Kidney capillary endothelial cell (primary cell): ENCODE measurements at regions not wholly inside any gene's neighbourhood (a gene's known extent, or its start where the extent isn't known, plus 50 kb on each side); places are given as distances from the start of the nearest gene placed in this dataset.

Experiments
- DNase-seq: peaks from one replicate; pipeline ENCODE4 v3.0.0-alpha.2; 2018; ENCODE audit warnings: low spot score

- DNase-seq = no peak
These were observed 123.4 kb downstream of the CTTN start for GRCh38 chr11:70521475-70522308.

DNA sequence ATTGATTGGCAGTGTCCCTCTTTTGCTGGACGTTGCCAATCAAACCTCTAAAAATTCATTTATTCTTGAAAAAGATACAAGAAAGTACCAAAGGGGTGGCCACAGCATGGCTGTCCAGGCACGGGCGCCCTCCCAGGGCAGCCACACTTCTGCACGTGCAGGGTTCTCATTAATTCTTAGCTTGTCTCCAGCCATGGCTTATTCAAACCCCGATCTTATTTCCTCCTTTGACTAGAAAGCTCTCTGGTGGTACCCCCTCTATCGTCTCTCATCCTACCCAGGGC, 123.9 kb downstream of the CTTN start:
- DNase-seq = no peak

DNA sequence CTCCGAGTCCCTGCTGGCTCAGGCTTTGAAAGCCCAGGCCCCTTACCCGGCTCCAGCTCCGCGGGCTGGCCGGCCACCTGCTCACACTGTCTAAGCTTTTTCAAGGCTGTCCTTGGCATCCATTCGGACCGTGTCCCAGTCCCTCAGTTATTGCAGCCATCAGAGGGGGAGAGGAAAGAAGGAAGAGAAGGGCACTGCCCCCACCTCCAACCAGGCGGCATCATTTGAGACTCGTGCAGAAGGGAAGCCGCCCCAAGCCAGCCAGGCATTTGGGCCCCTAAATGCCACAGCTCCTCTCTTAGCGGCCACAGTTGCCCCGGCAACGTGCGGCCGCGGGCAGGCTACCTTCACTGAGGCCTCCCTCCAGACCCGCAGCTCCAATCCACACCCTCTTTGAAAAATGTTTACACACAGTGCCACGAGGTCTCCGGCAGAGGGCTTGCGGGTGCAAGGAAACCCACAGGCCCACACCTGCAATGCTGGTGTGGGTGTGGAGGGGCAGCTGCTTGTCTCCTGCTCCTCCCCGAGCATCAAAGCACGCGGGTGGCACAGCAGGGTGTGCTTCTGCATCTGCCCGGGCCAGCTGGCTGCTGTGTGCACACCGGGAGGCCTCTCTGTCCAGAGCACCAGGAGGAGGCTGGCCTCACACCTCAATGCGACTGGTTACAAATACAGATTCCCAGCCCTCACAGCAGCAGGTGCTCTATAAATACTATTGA, 124.4 kb downstream of the CTTN start:
- no peak for DNase-seq

GRCh38 chr11:70523384-70524095, 125.2 kb downstream of the CTTN start:
- DNase-seq = no peak

DNA sequence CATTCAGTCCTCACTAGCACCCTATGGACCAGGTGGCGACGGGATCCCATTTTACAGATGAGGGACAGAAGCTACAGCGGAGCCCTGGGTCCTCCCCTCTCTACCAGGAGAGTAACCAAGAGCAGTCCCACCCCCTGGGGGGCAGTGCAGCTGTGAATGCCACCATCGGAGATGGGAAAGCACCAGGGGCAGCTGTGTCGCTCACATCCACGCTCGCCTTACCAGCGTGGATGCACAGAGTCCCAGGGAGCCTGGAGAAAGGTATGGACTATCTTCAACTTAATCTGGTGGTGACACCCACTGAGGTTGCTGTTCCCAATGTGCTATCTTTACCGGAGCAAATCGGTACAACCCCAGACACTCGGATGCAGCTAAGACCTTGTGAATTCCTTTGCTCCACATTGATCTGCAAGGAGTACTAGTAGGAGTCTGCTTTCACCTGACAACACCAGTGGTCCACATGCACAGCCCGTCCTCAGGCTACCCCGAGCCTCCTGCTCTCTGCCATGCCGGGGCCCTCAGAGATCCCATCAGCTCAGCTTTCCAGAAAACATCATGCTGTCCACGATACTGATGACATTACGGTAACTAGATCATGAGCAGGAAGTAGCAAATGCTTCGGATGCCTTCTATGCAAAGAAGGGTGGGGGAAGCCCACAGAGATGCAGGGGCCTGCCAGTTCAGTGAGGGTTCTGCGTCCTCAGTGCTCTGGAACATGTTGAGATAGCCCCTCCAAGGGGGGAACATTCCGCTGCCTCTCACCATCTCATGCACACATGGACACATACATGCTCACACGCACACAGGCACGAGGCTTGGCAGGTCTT, 126.0 kb downstream of the CTTN start:
- no peak for DNase-seq

GRCh38 chr11:70525006-70525405, 126.7 kb downstream of the CTTN start:
- no peak for DNase-seq

DNA sequence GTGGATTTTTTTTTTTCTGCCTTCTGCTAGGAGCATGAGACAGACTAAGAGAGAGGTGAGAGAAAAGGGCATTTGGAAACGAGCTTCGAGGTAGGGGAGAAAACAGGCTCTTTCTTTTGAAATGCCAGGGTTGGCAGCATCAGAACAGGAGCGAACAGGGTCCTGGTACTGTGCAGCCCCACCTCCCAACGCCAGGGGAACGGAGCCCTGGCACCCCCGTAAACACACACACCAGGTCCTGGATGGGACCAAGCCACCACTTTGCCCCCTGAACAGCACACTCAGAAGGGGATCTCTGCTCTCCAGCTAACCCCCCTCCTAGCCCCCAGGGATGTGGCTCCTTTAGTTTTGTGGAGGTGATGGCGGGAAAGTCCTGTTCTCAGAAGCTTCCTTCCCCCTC, 127.1 kb downstream of the CTTN start:
- DNase-seq = no peak

DNA sequence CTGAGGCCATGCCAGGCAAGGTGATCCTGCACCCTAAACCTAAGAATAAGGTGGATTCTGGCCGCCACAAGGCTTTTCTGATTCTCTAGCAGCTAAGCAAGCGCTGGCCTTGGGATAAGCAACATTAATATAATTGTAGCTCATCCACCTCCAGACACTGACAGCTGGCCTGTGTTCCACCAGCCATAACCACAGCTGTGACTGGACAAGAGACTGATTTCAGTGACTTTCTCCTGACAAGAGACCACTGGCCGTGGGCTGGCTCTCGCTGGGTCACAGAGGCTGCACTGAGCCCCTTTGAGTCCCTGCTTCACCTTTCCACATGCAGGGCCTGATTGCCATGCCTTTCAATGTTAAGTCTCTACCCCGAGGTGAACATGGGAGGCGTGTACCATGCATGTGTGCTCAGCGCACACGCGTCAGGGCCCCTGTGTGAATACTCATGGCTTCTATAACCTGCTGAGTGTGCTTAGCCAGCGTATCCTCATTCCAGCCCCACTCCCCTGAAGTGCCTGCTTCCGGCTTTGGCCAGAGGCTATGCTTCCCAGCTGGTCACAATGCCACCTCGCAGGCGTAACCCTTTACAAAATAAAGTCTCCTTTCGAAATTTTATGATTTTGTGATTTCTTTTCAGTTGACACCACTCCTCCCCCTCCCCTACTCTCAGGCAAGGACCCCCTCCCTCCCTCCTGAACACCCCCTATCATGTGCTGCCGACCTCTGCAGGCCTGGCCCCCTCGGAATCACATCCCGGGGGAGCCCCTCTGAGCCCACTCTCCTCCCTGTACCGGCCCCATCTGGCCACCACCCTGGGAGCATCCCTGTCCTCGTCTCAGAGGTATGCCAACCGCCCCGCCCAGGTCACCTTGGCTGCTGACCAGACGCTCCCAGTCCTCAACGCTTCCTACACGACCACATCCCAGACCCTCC, 128.1 kb downstream of the CTTN start:
- no peak for DNase-seq

DNA sequence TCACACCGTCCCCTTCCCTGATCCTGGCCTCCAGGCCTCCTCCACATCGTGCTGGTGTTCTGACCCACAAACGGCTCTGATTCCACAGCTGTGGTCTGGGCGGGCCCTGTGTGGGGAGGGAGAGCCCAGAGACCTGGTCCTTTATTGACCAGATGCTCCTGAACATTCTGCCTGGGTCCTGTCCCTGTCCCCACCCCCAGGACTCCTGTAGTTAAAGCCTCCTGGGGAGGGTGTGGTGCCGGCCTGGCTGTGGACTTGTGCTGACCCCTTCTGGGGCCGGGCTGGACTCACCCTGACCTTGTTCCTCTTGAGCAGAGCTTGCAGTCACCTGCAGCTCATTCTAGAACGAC, 128.7 kb downstream of the CTTN start:
- DNase-seq = no peak

- no peak for DNase-seq
These were observed 129.2 kb downstream of the CTTN start for GRCh38 chr11:70527429-70528045.

DNA sequence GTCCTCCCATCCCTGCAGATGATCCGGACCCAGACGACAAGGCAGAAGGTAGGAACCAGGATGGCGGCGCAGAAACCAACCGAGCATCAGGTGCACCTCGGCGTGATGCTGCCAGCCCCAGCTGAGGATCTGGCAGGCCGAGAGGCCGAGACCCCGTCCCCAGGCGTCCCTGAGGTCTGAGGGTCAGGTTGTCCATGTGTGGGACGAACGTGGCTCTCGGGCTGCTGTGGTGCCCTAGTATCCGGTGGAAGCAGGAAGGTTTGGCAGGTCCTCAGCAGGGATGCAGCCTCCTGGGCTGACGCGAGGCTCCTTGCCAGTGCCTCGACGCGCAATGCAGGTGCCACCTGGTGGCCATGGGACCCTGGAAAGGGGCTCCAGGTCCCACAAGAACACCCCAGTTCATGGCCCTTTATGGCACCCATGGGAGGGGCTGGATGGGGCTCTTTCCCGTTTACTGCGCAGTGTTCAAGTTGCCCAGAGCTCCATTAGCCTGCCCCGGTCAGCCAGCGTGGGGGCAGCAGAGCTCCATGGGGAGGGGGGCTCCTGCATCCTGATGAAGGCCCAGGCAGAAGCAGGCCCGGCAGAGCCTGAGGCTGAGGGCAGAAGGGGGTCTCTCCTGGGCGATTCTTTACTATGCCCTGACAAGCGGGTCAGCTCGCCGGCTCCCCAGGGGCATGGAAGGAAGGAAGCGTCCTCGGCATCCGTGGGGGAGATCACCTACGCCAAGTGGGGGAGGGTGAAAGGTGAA, 129.9 kb downstream of the CTTN start:
- no peak for DNase-seq

- DNase-seq = no peak
These were observed 130.7 kb downstream of the CTTN start for GRCh38 chr11:70528794-70529580.

- DNase-seq = no peak
These were observed 131.7 kb downstream of the CTTN start for GRCh38 chr11:70530010-70530409.

- no peak for DNase-seq
These were observed 132.4 kb downstream of the CTTN start for GRCh38 chr11:70530629-70531185.

GRCh38 chr11:70531281-70532065, 133.1 kb downstream of the CTTN start:
- no peak for DNase-seq

- DNase-seq = no peak
These were observed 133.7 kb downstream of the CTTN start for GRCh38 chr11:70532066-70532440.

DNA sequence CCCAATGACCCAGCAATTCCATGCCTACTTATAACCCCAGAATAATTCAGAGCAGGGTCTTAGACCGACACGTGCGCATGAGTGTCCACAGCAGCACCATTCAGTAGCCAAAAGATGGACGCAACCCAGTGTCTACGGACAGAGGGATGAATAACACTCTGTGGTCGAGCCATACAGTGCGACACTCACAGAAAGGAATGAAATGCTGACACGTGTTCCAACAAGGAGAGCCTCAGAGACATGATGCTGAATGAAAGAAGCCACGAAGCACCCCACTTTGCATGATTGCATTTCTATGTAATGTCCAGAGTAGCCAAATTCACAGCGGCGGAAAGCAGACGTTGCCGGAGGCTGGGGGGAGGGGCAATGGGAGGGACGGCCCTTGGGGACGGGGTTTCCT, 134.4 kb downstream of the CTTN start:
- no peak for DNase-seq
